Effector CD4-positive, alpha-beta T cell (primary cell): ENCODE measurements at regions not wholly inside any gene's neighbourhood (a gene's known extent, or its start where the extent isn't known, plus 50 kb on each side); places are given as distances from the start of the nearest gene placed in this dataset.

ENCODE experiments used
- DNase-seq: peaks from one replicate; pipeline ENCODE4 v3.0.0-alpha.2; 2020

DNA sequence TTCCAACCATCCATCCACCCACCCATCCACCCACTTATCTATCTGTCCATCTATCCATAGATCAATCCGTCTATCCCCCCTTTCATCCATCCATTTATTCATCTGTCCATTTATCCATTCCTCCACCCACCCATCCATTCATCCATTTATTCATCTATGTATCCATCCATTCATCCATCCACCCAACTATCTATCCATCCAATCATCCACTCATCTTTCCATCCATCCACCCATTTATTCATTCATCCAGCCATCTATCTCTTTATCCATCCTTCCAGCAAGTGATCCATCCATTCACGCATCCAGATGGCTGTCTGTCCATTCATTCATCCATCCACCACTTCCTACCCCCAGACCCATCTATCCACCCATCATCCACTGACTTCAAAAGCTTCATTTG is 84.0 kb upstream of the CD99 start:
- no peak for DNase-seq

DNA sequence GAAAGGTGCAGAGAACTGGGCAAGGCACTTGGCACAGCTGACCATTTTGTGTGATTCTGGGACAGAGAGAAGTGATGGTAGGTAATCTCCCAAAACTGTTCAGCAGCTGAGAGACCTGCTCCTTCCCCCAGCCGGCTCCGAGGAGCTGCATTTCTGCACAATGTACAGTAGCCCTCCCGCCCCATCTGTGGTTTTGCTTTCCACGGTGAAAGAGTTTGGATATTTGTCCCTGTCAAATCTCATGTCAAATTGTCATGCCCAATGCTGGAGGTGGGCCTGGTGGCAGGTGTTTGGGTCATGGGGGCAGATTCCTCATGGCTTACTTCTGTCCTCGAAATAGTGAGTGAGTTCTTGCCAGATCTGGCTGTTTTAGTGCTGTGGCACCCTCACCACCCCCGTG is 90.5 kb upstream of the CD99 start:
- DNase-seq = no peak

DNA sequence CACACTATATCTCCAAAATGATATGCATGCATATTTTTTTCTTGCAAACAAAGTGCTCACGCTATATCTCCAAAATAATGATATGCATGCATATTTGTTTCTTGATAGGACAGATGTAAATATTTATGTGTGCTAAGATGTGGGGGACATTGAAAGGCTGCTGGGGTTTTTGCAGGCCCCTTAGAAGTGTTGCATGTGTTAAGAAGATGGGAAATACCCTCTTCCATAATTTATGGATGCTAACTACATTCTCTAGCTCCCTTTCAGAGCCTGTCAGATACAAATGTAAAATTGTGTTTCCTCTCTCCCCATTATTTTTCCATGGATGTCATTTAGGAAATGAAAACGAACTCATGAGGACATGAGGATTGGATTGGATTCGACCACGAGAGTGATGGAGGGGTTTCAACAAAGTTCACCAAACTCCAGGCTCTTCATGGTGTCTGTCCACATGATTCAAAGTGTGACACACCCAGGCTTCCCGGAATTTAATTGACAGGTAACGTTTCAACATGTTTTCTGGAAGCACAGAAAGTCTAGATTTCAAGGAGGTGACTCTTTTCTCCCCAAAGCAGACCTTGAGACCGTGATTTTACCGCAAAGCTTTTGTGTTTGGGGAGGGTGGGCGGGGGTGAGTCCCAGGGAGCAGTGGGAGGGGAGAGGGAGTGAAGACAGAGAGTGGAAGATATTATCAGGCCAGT is 94.4 kb upstream of the CD99 start:
- no peak for DNase-seq

- DNase-seq = no peak
These were observed 95.0 kb upstream of the CD99 start for GRCh38 chrX:2596045-2596444.

DNA sequence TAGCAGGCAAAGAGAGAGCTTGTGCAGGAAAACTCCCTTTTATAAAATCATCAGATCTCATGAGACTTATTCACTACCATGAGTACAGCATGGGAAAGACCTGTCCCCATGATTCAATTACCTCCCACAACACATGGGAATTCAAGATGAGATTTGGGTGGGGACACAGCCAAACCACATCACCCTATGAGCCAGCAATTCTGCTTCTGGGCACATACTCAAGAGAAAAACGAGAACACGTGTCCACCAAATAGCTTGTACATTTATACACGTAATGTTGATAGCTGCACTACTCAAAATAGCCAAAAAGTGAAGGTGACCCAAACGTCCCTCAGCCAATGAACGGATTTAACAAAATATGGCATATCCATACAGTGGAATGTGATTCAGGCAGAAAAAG is 94.5 kb upstream of the DHRSX start:
- no peak for DNase-seq

DNA sequence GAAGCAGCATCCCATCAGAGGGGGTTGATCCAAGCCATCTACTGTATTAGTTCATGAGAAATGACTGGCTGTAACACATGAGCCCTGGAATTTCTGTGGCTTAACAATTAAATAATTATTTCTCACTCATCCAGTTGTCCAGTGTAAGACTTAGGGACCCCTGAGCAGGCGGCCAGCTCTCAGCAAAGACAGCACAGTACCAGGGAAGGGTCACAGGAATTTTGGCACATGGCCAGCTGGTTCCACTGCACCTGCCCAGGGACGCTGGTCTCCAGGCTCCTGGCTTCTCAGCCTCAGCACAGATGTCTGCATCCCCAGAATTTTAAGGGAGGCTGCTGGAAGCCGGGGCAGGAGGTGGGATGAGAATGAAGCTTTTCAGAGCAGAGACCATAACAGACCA is 93.7 kb upstream of the DHRSX start:
- DNase-seq = no peak

DNA sequence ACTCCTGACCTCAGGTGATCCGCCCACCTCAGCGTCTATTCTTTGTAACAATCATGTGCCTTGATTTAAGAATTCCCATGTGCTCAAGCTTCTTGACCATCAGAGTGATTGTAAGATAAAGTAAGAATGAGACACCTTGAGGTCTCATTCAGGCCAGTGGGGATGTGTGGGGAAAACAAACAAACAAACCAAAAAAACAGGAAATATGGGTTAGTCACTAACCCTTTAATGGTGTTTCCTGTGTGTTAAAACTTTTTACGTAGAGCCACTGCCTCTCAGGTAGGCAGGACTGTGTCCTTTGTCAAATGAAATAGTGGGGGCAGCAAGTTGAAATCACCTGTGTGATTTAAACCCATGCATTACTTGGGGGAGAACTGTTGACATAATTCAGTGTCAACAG is 91.5 kb upstream of the DHRSX start:
- DNase-seq = no peak

GRCh38 chrX:2589186-2590020 is 88.6 kb upstream of the DHRSX start:
- DNase-seq = no peak

GRCh38 chrX:2588049-2588448 is 87.3 kb upstream of the DHRSX start:
- DNase-seq = no peak

DNA sequence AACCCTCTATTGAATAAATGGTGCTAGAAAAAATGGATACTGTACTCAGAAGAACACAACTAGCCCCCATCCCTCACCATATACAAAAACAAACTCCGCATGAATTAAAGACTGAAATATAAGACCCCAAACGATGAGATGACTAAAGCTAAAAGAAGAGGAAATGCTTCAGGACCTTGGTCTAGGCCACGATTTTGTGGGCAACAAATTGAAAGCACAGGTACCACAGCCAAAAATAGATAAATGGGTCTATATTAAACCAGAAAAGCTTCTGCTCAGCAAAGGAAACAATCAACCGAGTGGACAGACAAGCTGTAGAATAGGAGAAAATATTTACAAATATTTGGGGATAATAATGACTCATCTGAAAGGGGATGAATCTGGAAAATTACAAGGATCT is 86.4 kb upstream of the DHRSX start:
- DNase-seq = no peak

DNA sequence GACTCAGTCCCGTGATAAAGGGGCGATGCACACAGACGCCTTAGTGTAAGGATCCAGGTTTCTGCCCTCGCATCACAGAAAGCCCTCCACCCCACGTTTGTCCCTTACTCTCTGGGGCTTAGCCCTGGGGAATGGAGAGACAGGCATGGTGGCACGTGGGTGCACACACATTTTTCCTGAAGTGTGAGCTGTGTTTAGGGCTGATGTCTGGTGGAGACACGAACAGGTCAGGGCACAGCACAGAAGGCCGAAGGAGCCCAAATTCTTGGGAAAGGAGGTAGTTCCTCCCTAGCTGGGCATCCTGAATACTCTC is 84.3 kb upstream of the DHRSX start:
- DNase-seq = no peak

GRCh38 chrX:2584251-2585157 is 83.7 kb upstream of the DHRSX start:
- DNase-seq = no peak

DNA sequence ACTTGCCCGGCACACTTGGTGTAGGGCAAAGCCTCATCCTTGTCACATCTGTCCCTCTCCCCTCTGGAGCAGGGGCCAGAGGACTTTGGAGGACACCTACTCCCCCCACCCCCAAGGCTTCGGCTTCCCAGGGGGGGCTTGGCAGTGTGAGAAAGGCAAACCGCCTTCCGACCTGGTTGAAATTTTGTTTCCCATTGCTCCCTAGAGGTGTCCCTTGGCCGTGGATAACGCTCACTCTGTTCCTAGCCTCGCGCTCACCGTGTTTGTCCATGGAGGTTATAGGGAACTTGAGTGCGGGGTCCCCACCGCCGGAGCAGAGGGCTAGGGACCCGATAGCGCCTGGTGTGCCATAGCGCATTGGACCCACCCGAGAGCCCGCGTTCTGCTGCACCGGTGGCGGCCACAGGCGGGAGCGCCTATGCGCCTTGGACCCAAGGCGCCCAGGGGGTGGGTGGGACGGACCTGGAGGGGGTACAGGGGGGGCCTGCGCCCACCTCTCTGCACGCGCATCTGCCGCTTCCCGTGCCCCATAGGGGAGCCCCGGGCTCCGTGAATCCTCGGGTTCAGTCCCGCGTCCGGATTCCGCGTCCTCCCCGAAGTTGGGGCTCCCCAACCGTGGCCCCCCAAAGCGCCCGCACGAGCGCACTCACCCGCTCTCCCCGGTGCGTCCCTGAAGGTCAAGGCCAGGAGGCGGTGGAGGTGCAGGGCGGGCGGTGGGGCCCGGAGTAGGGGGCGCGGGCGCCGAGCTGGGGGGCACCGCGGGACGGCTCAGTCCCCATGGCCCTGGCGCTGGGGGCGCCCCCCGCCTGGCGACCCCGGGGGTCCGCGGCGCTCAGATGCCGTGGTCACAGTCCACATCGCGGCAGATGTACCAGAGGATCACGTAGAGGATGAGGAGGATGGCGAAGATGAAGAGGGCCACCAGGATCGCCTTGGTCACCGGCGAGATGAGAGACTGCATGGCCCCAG is 82.7 kb upstream of the DHRSX start:
- no peak for DNase-seq

DNA sequence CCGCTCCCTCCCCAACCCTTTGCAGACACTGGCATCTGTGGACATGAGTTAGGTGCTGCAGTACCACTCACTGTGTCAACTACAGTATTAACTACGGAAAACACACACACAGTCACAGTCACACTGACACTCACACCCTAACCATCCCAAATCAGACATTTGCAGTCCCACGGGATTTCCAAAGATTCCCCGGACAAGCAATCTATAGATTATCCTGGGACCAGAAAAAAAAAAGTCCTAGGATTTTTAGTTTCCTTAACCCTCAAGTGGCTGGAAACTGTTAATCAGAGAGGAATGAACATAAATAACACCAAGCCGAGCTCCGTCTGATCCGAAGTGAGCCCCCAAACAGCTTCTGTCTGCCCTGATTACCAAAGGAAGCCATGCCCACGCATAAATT is 81.9 kb upstream of the DHRSX start:
- no peak for DNase-seq

DNA sequence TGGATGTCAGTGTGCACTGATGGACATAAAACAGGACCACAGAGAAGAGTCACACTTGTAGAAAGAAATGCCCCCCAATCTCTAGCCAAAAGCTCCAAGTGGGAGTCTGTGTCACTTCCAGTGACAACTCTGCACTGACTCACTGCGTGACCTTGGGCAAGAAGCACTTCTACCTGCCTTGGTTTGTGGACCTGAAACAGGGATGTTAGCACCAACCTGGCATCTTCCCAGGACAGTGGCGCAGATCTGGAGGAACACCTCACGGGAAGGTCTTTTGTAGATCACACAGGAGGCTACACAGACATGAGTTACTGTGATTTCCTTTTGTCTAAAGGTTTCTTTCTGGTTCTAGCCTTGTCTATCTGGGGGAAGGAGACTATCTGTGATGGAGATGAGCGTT is 80.5 kb upstream of the DHRSX start:
- DNase-seq = no peak

DNA sequence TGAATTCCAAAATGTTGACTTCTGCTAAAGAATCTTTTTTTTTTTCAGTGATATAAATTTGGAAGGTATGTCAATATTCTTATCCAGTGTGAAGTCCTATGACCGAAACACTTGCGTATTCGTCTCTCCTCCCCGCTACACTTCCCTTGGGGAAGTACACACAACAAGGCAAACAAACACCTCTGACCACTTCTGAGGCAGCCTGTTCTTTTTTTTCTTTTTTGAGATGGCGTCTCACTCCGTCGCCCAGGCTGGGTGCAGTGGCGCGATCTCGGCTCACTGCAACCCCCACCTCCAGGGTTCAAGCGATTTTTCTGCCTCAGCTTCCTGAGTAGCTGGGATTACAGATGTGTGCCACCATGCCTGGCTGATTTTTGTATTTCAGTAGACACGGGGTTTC is 78.1 kb upstream of the DHRSX start:
- DNase-seq = no peak

DNA sequence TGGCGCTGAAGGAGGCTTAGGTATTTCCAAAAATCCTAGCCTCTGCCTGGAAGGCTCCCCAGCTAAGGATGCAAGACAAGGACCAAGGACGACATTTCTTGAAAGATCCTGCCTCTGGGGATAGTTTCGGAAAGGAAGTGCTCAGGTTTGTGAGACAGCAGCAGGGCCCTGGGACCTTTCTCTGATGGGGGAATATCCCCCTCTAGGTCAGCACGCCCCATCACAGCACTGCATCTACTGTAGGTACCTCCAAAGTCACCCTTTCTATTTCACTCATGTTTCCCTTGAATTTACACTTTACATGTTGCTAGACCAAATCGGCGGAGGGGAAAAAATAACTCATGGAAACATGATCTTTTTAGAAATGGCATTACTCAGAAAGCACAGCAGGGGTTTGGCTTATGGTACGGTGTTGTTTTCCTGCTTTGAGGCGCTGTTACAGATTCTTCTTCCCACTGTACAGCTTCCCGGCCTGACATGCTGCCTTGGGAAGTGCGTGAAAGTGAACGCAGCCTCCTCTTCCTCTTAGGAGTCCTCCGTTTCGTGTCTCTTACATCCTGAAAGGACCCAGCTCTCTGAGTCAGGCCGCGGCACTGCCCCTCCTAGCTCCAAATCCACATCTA is 77.2 kb upstream of the DHRSX start:
- no peak for DNase-seq

DNA sequence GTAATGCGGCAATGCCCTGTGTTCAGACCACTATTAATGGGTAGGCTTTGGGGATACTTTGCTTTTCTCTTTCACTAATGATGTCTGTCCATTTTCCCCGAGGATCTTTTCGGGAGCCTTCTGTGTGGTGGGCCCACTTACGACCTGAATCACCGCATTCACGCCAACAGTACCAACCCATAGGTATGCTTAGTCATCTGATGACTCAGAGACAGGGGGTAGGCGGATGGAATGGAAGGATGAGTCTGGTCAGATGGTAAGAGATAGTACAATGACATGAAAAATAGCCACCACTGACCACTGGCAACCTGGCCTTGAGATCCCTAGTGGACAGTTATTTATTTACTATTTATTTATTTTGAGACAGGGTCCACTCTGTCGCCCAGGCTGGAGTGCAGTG is 76.0 kb upstream of the DHRSX start:
- DNase-seq = no peak

DNA sequence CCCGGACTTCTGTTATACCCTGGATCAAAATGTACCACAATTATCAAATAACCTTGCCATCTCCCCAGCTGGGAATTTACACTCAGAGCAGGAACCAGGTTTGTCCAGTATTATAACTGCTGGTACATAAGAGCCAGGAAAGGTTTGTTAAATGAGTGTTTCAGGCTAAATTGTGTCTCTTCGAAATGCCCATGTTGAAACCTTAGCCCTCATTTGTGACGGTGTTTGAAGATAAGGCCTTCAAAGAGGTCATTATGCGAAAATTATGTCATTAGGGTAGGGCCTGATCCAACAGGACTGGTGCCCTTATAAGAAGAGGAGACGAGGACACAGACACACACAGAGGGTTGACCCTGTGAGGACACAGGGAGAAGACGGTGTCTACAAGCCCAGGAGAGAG is 73.5 kb upstream of the DHRSX start:
- DNase-seq = no peak

DNA sequence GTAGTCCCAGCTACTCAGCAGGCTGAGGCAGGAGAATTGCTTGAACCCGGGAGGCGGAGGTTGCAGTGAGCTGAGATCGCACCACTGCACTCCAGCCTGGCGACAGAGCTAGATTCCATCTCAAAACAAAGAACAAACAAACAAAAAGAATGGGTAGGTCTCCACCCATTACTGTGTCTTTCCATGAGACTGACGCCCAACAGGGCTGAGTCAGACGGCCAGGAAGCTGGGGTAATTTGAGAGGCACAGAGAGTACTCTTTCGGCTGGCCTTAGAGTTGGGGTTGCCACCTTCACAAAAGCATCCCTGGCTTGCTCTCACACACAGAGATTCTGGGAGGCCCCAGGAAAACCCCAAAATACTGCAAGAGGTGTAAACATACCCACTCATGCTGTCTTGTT is 72.0 kb upstream of the DHRSX start:
- no peak for DNase-seq

GRCh38 chrX:2568125-2568524 is 67.3 kb upstream of the DHRSX start:
- no peak for DNase-seq

DNA sequence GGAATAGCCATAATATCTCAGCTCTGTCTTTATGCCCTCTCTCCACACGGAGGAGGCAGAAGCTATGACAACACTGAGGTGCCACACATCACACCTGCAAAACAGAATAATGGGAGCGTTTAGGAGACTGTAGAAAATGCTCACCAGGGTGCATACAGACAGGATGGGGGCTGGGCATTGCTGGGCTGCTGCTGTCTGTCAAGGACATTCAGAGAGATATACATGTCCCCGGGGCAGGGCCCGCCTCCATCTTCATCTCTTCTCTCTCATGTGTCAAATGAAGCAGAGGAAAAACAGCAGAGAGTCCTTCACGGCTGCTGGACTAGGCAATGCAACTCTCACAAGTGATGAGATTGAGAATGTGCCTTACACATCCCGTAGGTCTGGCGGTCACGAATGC is 65.3 kb upstream of the DHRSX start:
- DNase-seq = no peak
